SK-N-MC (cell line): ENCODE measurements at regions not wholly inside any gene's neighbourhood (a gene's known extent, or its start where the extent isn't known, plus 50 kb on each side); places are given as distances from the start of the nearest gene placed in this dataset.

Experiments
- EZH2 ChIP-seq: fragments of 200-600 bp; sonication (generic); IDR thresholded peaks from one replicate; pipeline ENCODE4 v1.6.1; 2017; ENCODE audit warnings: antibody characterized with exemption
- FOXP2 ChIP-seq: optimal IDR thresholded peaks from 2 replicates; pipeline ENCODE3; 2011; ENCODE audit warnings: mild to moderate bottlenecking, moderate library complexity; ENCODE audit not compliant: insufficient read depth; ENCODE audit errors: extremely low read length, control extremely low read depth

- TF ChIP-seq EZH2 (no peak), FOXP2 (no peak)
Observed at GRCh38 chr5:74390822-74391221, 249.7 kb downstream of the ENC1 start.
